A673 (cell line): ENCODE measurements at regions not wholly inside any gene's neighbourhood (a gene's known extent, or its start where the extent isn't known, plus 50 kb on each side); places are given as distances from the start of the nearest gene placed in this dataset.

Experiments
- EZH2 ChIP-seq: fragments of 200-600 bp; sonication (generic); IDR thresholded peaks from 2 replicates; pipeline ENCODE4 v1.6.1; 2017; ENCODE audit warnings: borderline replicate concordance, low read depth, mild to moderate bottlenecking, mixed read lengths, antibody characterized with exemption, low read length; ENCODE audit not compliant: poor library complexity, severe bottlenecking
- TF ChIP-seq, protein P1 (sequence below): fragments of 300-800, 200-600 bp; sonication (generic); conservative IDR thresholded peaks from 2 replicates; pipeline ENCODE4 v1.5.1; 2017; ENCODE audit warnings: low read depth, mild to moderate bottlenecking, antibody characterized with exemption, low read length, moderate library complexity, mixed read lengths

DNA sequence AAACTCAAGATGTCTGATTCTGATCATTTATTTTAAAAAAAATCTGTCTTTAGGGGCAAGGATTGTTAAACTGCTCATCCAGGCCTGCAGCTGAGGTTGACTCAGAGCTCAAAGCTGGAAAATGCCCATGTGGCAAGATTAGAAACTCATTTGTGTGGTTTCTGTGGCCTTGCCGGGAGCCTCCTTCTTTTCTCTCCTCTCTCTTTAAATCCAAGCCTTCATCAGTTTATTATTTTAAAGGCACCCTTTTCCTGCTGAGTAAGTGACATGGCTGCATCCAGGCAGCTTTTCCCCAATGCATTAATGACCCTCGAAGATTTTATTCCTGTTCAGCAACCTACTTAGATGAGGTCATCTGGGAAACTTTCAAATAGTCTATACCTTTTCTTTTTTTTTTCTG is 221.3 kb upstream of the CDIN1 start:
- TF ChIP-seq, protein P1, sequence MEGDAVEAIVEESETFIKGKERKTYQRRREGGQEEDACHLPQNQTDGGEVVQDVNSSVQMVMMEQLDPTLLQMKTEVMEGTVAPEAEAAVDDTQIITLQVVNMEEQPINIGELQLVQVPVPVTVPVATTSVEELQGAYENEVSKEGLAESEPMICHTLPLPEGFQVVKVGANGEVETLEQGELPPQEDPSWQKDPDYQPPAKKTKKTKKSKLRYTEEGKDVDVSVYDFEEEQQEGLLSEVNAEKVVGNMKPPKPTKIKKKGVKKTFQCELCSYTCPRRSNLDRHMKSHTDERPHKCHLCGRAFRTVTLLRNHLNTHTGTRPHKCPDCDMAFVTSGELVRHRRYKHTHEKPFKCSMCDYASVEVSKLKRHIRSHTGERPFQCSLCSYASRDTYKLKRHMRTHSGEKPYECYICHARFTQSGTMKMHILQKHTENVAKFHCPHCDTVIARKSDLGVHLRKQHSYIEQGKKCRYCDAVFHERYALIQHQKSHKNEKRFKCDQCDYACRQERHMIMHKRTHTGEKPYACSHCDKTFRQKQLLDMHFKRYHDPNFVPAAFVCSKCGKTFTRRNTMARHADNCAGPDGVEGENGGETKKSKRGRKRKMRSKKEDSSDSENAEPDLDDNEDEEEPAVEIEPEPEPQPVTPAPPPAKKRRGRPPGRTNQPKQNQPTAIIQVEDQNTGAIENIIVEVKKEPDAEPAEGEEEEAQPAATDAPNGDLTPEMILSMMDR = no peak
- no peak for TF ChIP-seq EZH2
